Suprapubic skin (tissue), 4 donors: ENCODE measurements at regions not wholly inside any gene's neighbourhood (a gene's known extent, or its start where the extent isn't known, plus 50 kb on each side); places are given as distances from the start of the nearest gene placed in this dataset.

Experiments
- CTCF ChIP-seq, 2 donors: fragments of 200-600 bp in 1 of 2; fragments of 450-650 bp in 1 of 2; sonication (generic) in 1 of 2; IDR thresholded peaks; one replicate each; pipeline ENCODE4 v1.5.1; 2016 to 2019; ENCODE audit warnings: antibody characterized with exemption in 2 of 2, mild to moderate bottlenecking in 1 of 2, moderate library complexity in 1 of 2
- EP300 ChIP-seq: sonication (generic); formaldehyde crosslinking; IDR thresholded peaks from one replicate; pipeline ENCODE4 v1.6.1; 2017; ENCODE audit warnings: antibody characterized with exemption
- POLR2A ChIP-seq, 2 donors: fragments of 450-650 bp; IDR thresholded peaks; one replicate each; pipeline ENCODE4 v1.6.1; 2017; ENCODE audit warnings: antibody characterized with exemption in 2 of 2, mild to moderate bottlenecking in 2 of 2, moderate library complexity in 2 of 2
- POLR2AphosphoS5 ChIP-seq, 3 donors: sonication (generic); formaldehyde crosslinking; IDR thresholded peaks; one replicate each; pipeline ENCODE4 v1.6.1; 2017; ENCODE audit warnings: antibody characterized with exemption in 3 of 3

- TF ChIP-seq EP300 = no peak
- no peak for TF ChIP-seq POLR2A (IDR thresholded peaks at IDR 0.05)
- no peak for TF ChIP-seq CTCF (IDR thresholded peaks at IDR 0.05)
- no peak for TF ChIP-seq POLR2AphosphoS5 (IDR thresholded peaks at IDR 0.05)
Measured at GRCh38 chr5:3265936-3266335, 329.7 kb upstream of the IRX1 start.
